Embryonic facial prominence (tissue), 1 donor: ENCODE measurements at regions not wholly inside any gene's neighbourhood (a gene's known extent, or its start where the extent isn't known, plus 50 kb on each side); places are given as distances from the start of the nearest gene placed in this dataset.

Source experiments
- DNase-seq: peaks from one replicate; pipeline ENCODE4 v3.0.0-alpha.2; 2016; ENCODE audit errors: extremely low spot score

DNA sequence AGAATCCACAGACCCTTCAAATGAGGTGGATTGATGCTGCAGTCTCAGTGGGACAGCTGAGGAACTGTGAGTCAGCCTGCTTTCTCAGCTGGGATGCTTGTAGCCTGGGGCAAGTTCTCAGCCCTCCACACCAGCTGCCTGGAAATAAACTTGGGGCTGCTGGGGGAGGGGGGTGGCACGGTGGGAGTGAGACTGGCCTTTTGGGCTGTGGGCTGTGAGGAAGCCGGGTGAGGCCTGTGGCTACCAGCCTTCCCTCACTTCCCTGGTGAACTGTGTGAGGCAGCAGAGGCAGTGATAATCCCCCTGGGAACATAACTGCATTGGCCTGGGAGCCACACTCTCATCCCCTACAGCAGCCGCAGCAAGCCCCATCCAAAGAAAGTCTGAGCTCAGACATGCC is 114.5 kb upstream of the GUCY1A1 start:
- no peak for DNase-seq

DNA sequence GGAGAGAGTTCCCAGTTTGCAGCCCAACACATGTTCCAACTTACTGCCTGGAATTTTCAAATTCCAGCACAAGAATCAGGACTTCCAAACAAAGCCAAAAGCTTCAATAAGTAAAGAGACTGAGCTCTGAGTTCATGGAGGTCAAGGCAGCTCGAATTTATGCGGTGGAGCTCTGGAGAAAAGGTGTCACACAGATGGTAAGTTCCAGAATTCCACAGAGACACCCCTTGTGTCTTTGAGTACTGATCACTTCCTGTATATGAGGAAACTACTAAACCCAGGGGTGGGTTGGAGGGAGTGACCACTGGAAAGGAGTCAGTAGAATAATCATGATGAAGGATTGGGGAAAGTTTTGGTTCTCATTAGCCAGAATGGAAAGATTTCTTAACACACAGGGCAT is 118.5 kb upstream of the GUCY1A1 start:
- DNase-seq, result no peak

DNA sequence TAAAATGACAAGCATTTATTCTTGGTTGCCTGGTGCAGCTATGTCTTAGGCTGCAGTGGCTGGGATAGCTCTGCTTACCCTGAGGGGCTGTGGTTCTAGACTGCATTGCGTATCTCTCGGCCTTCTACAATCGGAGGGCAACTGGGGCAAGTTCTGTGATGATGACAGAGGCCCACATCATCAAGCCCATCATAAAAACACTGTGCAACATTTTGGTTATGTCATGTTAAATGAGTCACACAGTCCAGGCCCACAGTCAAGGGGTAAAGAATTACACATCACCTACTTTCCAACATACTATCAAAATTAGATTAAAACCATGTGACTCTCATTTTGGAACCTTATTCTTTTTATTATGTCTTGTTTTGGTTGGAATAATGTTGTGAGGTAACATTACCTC is 120.2 kb upstream of the GUCY1A1 start:
- DNase-seq, result no peak

DNA sequence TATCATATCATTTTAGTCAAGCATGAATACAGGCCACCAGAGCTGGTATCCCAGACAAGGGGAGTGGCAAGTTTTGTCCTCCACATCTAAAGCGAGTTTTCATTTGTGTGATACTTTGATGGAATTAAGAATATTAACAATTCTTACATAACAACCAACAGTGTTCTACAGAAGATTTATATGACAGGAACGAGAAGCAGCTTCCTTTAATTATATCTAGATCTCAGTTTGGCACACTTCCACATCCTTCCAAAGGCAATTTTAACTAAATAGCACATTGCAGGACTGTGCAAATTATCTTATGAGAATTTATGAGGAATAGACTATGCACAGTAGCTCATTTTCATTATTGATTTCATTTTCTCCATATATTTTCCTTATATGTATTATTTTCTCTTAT is 121.2 kb upstream of the GUCY1A1 start:
- DNase-seq, result no peak

DNA sequence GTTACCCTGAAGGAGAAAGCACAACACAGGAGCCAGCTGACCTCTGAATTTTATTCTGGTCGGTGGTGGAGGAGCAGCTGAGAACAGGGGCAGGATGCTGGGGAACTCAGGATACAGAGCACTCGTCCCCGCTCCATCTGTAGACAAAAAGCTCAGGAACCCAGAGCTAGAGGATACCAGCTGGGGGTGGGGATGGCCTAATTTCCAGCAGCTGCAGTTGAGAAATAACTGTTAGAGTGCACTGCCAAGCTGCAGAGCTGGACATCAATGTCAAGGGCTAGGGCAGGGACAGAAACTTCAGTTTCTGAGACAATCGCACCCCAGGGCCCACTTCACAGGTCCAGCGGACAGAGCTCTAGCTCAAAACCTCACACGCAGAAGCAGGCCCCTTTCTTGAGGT is 122.1 kb upstream of the GUCY1A1 start:
- no peak for DNase-seq

DNA sequence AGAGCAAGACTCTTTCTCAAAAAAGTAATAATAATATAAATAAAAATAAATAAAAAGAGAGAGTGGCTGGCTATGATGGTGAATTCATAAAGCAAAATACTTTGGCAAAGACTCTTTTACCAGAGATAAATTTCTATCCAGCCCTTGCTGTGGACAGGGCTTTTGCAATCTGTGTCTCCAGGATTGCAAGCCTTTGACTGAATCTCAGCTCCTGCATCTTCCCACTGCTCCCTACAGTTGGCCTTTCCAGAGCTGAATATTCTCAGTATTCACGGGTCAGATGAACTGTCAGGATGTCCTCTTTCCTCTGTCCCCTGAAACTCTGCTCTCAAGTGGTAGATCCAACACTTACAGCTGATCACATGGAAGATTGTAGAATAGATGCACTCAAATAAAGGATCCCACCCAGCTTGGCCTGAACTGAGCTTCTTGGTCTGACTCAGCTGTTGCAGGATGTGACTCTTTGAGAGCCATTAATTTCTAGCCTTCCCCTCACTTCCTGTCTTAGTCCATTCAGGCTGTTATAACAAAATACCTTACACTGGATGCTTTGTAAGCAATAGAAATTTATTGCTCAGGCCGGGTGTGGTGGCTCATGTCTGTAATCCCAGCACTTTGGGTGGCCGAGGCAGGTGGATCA is 123.4 kb upstream of the GUCY1A1 start:
- DNase-seq, result no peak

DNA sequence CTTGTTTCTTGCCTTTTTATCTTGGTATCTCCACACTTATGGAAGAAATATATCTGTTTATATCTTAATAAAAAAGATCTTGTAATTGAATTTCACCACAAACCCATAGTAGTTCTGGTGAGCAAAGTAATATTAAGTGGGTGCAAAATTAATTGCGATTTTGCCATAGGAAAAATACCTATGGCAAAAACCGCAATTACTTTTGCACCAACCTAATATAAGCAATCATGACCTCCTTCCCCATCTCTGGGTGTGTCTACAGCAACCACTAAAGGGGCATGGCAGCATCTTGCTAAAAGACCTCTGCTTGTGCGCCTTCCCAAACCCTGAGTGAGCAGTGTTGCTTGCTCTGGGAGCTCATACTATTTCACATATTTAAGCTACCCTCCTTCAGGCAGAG is 124.2 kb upstream of the GUCY1A1 start:
- DNase-seq, result no peak

DNA sequence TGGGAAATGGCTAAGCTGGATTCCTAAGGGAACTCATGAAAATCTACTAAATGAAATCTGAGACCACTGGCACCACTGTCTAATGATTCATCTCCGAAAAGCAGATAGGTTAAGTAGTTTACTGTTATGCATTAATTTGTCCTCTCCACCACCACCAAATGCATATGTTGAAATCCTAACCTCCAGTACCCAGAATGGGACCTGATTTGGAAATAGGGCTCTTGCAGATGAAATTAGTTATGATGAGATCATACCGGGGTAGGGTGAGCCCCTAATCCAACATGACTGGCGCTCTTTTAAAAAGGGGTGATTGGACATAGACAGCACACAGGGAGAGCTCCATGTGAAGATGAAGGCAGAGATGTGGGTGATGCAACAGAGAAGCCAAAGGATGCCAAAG is 124.9 kb upstream of the GUCY1A1 start:
- no peak for DNase-seq

DNA sequence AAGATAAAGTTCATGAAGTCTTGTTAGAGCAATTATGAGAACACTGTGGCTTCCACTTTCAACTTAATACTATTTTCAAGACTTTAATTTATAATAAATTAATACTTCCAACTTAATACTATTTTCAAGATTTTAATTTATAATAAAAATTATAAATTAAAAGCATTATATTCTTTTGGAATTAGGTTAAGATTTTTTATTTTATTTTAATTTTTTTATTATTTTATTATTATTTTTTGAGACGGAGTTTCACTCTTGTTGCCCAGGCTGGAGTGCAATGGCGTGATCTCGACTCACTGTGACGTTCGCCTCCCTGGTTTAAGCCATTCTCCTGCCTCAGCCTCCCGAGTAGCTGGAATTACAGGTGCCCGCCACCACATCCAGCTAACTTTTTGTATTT is 126.0 kb upstream of the GUCY1A1 start:
- DNase-seq, result no peak

DNA sequence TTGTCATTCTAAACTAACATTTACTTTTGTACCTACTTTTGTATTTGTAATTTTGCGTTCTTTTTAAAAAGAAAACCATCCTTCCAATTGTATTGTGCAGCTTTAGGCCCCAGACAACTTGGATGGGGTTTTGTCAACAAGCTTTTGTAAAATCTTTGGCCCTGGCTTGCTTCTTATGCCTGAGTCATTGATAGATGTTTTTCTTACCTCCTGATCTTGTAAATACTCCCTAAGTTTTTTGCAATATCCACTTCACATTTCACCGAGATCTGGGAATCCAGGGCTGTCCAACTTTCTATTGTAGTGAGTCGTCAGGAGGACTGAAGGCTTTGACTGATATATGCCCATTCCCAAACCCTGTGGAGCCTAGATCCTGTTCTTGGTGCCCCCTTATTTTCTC is 126.9 kb upstream of the GUCY1A1 start:
- DNase-seq, result no peak

DNA sequence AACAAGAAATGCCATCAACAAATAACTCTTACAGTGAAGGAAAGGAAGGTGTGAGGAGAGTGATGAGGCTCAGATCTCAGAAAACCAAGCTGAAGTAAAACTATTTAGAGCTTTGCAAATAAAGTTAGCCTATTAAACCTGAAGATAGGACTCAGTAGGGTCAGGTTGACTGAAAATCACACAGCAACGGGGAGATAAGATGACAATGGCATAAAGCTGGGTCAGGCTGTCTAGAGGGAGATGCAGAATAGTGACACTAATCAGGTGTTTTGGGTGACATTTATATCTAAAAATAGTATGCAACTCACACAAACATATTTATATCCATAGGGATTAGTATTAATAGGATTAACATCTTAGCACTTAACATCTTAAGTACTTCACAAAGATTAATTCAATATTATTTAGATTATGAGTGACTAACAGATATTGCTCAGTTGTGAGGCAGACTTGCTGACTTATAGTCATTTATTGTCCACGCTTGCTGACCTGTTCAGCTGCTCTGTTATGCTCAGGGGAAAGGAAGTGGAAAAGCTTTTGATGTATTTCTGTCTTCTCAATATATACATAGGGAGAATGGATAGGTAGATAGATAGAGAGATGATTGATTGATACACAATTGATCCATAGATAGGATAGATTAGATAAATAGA is 130.7 kb upstream of the GUCY1A1 start:
- DNase-seq, result no peak

DNA sequence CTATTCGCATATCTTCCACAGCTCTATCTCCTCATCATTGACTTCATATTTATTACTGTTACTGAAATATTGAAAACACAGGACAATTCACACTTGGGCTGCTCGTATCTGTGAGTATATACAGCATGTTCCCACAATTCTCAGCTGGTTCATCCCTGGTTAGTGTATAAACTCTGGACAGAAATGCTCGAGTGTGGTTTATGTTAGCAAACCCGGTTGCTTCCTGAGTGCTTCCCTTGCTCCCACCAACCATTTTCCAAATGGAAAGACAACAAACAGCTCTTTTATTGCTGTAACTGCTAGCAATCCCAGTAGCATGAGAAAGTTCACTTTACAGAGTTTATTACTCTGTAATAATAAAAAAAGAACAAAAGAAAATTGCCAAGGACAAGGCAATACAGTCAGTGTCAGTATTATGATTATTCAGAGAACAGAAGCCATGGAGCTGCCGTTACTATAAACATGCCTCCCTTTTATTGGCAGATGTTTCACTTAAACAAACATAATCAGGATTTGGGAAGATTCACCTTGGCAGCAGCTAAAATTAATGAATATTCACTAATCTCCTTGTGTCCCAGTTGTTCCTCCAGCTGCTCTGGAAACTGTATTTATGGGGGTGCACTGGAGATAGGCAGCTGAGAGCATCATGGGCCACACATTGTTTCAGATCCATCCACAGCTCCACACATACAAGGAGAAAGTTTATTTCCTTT is 134.1 kb upstream of the GUCY1A1 start:
- DNase-seq, result no peak

DNA sequence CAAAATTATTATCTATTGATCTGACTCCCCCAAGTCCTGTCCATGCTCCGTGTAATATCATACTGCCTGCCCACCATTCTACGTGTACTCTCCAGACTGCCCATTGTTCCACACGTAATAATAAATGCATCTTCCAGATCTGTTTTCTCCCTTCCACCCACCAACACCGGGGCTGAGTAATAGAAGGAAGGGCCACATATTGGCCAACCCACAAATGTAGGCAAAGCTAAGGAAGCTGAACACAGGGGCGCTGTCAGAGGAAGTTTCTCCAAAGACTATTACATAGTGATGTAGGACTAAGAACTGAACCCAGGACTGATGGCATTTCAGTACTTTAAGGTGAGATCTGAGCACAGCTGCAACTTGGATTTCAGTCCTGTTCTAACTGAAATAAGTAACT is 135.8 kb upstream of the GUCY1A1 start:
- DNase-seq, result no peak

DNA sequence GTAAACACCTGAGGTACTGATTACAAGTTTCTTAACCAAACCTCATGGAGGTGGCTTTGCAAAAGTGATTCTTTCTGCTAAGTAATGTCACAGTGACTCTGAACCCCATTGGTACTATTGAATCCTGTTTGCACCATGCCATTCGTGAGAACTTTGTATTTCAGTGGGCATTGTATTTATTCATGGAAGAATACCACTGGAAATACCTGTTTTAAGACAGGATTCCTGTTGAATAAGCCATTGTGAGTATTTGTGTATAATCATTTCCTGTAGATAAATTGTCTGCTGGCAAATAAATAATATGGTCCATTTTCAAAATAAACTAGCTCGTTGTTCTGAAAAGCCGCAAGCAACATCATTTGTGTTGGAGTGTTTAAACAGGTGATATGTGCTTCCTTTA is 136.4 kb upstream of the GUCY1A1 start:
- no peak for DNase-seq

DNA sequence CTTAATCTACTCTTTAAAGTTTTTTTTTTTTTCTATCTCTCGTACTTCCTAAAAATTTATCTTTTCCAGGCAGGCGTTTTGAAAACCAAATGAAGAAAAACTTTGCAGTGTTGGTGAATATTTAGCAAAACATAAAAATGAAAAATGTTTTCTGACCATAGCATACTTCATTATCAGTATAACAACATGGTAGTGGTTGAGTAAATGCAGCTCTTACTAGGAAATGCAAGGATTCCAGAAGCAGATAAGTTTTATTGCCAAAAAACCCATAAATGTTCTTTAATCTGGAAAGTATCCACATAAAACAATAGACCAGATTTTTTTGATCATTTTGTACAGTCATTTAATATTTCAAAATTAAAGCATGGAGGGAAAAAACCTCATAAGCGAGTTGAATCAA is 136.9 kb upstream of the GUCY1A1 start:
- no peak for DNase-seq

DNA sequence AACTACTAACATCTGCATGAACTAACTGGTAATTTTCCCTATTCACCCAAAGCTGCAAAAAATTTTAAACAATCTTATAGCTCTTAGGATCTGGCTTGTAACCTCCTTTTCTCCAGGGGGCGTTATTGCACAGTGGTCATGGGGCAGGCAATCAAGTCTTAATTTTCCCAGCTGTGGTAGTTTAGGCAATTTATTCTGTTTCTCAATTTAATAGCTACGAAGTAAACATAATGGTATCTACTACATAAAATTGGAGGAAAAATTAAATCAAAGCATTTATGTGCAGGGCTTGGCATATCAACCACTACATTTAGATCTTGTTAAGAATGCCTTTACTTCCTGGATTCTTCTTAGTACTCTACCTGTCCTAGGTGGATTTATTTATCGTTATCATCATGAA is 137.4 kb upstream of the GUCY1A1 start:
- no peak for DNase-seq

DNA sequence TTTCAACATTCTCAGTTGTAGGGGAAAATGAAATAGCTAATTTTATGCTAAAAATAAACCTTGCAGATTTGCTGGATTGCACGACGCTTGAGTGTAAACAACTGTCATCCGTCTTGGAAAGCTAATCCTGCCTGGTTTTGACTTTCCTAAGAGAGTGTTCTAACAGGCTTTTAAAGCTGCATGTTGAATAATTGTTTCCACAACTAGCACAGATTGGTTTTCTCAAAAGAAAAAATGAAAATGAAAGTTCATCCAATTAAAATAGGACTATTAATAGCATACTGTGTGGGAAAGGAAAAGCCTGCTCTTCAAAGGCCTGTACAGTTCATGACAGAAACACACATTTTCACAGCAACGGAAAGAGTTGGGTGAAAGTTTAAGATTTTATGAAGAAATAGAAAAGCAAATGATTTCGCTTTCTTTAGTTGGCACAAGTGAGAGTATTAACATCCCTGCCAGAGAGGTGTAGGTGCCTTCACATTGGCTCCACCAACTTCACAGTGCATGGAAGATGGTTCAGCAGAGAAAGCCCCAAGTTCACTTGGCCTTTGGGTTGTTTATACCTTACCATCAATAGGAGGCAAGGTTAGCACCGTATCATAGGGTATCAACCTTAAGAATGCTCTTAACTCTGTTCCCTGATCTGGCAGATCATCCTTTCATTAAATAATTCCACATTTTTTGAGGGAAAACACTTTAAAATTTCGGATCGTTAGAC is 140.0 kb upstream of the GUCY1A1 start:
- DNase-seq, result no peak

DNA sequence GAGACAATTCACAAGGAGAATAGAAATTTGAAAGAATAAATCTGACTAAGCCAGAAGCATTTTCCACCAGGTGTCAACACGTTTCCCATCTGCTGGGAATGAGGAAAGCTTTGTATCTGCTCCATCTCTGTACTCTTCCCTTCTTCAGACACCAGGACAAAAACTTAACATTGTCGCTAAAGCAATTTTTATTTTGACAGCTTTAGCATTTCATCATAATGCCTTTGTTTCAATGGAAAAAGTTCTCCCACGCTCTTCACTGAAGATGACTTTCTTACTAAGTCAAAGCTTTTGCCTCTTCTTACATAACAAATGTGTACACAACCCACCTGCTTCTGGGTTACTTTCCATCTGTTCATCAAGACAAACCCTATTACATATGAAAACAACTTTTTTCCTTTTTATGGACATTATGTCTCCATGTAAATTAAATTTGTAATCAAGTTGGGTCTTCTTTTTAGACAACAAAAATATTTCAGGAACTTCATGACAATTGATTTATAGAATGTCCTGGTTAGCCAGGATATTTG is 141.7 kb upstream of the GUCY1A1 start:
- no peak for DNase-seq

DNA sequence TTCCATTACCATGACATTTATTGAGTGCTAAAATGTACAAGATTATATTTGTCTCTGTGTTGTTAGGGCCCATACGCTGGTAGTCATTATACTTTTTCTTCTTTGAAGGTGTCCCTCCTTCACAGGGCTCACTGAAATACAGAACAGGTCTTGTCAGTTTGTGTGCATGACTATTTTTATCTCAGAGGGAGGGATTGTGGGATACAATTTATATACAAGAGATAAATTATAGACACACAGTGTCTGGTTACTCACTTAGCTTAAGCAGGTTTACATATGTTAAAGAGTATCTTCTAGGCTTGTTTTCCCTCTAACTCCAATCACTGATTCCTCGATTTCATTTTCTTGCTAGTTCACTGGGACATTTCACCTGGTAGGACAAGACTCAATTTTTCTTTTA is 143.3 kb upstream of the GUCY1A1 start:
- DNase-seq, result no peak

DNA sequence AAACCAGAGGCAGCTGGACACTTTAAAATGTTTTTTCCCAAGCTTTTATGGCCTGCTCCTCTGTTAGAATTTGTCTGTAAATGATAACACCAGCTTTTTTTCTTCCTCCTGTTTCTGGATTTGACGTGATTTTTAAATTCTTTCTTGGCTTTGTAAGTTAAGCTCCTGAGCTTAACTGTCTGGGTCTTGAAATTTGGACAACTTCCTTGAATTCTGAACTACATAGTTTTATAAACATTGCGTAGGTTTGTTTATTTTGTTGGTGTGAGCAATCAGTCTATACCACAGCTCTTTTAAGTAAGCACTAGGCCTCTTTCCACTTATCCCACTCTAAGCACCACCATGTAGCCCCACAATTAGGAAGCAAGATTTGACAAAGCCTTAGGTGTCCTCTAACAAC is 144.4 kb upstream of the GUCY1A1 start:
- no peak for DNase-seq

DNA sequence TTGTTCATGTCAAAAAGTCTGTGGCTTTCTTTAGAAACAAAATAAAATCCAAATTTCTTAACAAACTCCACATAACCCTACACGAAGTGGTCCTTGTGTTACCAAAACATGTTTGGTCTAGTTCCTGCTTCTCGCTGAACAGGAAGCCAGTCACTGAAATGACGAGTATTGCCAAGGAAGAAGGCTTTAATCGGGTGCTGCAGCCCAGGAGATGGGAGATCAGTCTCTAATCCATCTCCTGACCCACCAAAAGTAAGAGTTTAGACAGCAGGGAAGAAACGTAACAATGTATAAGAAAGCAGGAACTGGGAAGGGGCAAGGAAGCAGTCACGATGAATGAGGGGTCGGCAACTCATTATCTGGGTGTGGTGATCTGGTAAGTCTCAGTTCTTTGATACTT is 144.6 kb upstream of the MAP9 start:
- DNase-seq, result no peak

DNA sequence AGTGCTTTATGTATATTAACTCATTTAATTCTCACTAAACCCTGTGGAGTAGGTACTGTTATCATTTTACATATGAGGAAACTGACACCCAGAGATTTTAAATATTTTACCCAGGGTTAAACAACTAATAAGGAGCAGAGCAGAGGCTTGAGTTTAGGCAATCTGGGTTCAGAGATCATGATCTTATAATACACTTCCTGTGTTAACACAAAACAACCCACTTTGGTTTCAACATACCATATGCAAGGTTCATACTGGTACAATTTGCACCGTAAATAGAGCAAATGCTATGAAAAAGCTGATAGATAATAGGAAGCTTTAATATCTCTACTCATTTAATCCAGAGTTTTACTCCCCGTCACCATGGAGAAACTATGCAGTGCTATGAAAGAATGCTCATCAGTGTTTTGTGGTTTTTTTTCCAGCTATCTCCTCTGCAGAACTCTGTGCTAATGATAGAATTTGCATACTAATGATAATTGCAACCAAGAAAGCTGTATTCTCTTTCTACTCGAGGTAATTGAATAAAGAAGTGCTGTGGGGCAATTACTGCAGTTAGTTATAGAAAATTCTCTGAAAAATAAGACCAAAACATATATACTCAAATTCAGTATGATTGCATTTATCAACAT is 138.8 kb upstream of the MAP9 start:
- DNase-seq, result no peak
